OCI-LY3 (cell line): ENCODE measurements at regions not wholly inside any gene's neighbourhood (a gene's known extent, or its start where the extent isn't known, plus 50 kb on each side); places are given as distances from the start of the nearest gene placed in this dataset.

ENCODE experiments used
- H2AFZ ChIP-seq: fragments of 200-600, 300-600 bp; shearing (Covaris generic); 2 replicates; pipeline ENCODE4 v1.6.0; 2014; ENCODE audit warnings: antibody characterized with exemption, low read depth, low read length
- H3K27ac ChIP-seq: fragments of 200-600, 300-600 bp; sonication (generic); 2 replicates; pipeline ENCODE4 v1.5.1; 2014; ENCODE audit warnings: mild to moderate bottlenecking, low read length, moderate library complexity, mixed read lengths
- H3K27me3 ChIP-seq: fragments of 200-600, 300-600 bp; sonication (generic); 2 replicates; pipeline ENCODE4 v1.6.1; 2014; ENCODE audit warnings: low read depth, low read length, mixed read lengths
- H3K36me3 ChIP-seq: fragments of 200-600, 300-600 bp; sonication (generic); replicated peaks from 2 replicates; pipeline ENCODE3; 2014; ENCODE audit warnings: low read depth, low read length, mixed read lengths
- H3K4me1 ChIP-seq: fragments of 300-600, 200-600 bp; sonication (generic); 2 replicates; pipeline ENCODE4 v1.6.1; 2014; ENCODE audit warnings: low read length, mixed read lengths
- H3K4me2 ChIP-seq: fragments of 200-600, 300-600 bp; sonication (generic); 2 replicates; pipeline ENCODE4 v1.6.1; 2014; ENCODE audit warnings: low read length, mixed read lengths
- H3K4me3 ChIP-seq: fragments of 300-600, 200-600 bp; sonication (generic); 2 replicates; pipeline ENCODE4 v1.5.1; 2014; ENCODE audit warnings: antibody characterized with exemption, mild to moderate bottlenecking, low read length, moderate library complexity
- H3K79me2 ChIP-seq: fragments of 300-600, 200-600 bp; shearing (Covaris generic); 2 replicates; pipeline ENCODE4 v1.6.1; 2014; ENCODE audit warnings: mild to moderate bottlenecking, low read length, mixed read lengths
- H3K9ac ChIP-seq: fragments of 300-600, 200-600 bp; shearing (Covaris generic); 2 replicates; pipeline ENCODE4 v1.6.0; 2014; ENCODE audit warnings: mild to moderate bottlenecking, low read length, moderate library complexity
- H3K9me3 ChIP-seq: fragments of 200-600, 300-600 bp; shearing (Covaris generic); 2 replicates; pipeline ENCODE4 v1.6.1; 2014; ENCODE audit warnings: low read length, mixed read lengths; ENCODE audit not compliant: insufficient read depth
- H4K20me1 ChIP-seq: fragments of 200-600, 300-600 bp; sonication (generic); 2 replicates; pipeline ENCODE4 v1.6.1; 2016; ENCODE audit warnings: low read length, mixed read lengths; ENCODE audit not compliant: insufficient read depth
- EZH2phosphoT487 ChIP-seq: fragments of 200-600 bp; shearing (Covaris generic); IDR thresholded peaks from 2 replicates; pipeline ENCODE4 v1.6.1; 2018; ENCODE audit warnings: antibody characterized with exemption, mixed run types, low read depth
- TF ChIP-seq, protein P1 (sequence below): fragments of 200-600, 300-600 bp; sonication (generic); IDR thresholded peaks from 2 replicates; pipeline ENCODE4 v1.5.1; 2014; ENCODE audit warnings: antibody characterized with exemption, low read length, low read depth

DNA sequence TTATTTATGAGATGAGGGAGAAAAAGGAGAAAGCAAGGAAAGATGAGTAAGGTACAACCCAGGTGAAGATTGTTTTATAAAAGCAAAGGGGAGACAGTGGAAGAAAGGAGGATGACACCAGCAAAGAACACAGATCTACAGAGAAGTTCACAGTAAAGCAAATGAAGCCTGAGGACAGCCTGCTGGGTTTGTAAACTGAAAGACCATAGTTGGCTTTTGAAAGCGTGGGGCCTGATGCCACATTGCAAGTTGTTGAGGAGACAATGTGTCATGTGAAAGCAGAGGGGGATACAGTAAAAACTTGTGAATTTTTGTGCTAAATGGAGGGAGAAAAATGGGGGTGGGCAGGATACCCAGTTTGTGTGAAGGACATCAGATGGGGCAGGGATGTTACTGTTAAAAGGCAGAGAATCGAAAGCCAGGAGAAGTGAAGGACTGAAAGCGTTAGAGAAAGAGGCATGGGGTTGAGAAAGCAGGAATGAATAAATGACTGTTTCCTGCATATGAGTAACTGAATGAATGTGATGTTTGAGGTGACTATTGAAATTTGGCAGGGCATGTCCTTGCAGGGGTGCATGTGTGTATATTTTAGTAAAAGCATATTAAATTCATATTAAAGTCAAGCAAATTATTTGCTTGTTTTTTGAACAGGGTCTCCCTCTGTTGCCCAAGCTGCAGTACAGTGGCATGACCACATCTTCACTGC is 69.6 kb downstream of the SPRY1 start:
- TF ChIP-seq EZH2phosphoT487, result no peak
- TF ChIP-seq, protein P1, sequence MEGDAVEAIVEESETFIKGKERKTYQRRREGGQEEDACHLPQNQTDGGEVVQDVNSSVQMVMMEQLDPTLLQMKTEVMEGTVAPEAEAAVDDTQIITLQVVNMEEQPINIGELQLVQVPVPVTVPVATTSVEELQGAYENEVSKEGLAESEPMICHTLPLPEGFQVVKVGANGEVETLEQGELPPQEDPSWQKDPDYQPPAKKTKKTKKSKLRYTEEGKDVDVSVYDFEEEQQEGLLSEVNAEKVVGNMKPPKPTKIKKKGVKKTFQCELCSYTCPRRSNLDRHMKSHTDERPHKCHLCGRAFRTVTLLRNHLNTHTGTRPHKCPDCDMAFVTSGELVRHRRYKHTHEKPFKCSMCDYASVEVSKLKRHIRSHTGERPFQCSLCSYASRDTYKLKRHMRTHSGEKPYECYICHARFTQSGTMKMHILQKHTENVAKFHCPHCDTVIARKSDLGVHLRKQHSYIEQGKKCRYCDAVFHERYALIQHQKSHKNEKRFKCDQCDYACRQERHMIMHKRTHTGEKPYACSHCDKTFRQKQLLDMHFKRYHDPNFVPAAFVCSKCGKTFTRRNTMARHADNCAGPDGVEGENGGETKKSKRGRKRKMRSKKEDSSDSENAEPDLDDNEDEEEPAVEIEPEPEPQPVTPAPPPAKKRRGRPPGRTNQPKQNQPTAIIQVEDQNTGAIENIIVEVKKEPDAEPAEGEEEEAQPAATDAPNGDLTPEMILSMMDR, result no peak
- Histone ChIP-seq H3K27me3 (no peaks in the 10 kb centered on the region), H3K27ac (no peak overlapping the region), H3K9me3 (no peaks in the 10 kb centered on the region), H3K79me2 (no peaks in the 10 kb centered on the region), H3K36me3 (no peaks in the 10 kb centered on the region), H3K9ac (no peak overlapping the region), H3K4me2 (no peak overlapping the region), H2AFZ (no peak overlapping the region), H3K4me3 (no peak overlapping the region), H3K4me1 (no peaks in the 10 kb centered on the region), H4K20me1 (no peaks in the 10 kb centered on the region)

DNA sequence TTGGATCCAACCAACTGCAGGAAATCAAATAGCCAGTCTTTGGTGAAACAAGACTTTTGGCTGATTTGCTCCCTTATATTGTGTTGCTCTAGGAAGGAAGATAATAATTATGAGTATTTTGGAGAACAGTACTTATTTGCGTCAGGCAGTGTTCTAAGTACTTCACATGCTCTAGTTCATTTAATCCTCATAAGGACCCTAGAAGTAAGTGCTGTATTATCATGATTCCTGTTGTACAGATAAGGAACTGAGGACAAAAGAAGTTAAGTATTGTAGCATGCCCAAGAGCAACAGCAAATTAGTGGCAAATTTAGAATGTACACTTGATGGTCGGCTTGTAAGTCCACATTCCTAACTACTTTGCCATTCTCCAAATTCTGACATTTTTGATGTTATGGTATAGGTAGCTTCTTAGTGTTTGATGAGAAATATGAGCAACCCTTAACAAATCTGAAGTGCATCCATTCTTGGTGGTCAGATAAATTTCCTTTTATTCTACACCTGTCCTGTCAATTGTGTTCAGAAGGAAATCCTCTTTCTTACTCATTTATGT is 72.0 kb downstream of the SPRY1 start:
- H3K27me3 ChIP-seq, result no peaks in the 10 kb centered on the region
- no peaks in the 10 kb centered on the region for H3K79me2 ChIP-seq
- no peaks in the 10 kb centered on the region for H3K9me3 ChIP-seq
- H3K27ac ChIP-seq, result no peak overlapping the region
- no peak overlapping the region for H3K4me3 ChIP-seq
- no peak for TF ChIP-seq EZH2phosphoT487
- TF ChIP-seq, protein P1, result no peak
- no peaks in the 10 kb centered on the region for H3K4me1 ChIP-seq
- no peaks in the 10 kb centered on the region for H3K36me3 ChIP-seq
- H3K4me2 ChIP-seq, result no peak overlapping the region
- H3K9ac ChIP-seq, result no peak overlapping the region
- no peak overlapping the region for H2AFZ ChIP-seq
- H4K20me1 ChIP-seq, result no peaks in the 10 kb centered on the region

- H3K4me2 ChIP-seq, result no peak overlapping the region
- TF ChIP-seq, protein P1, result no peak
- TF ChIP-seq EZH2phosphoT487, result no peak
- H3K79me2 ChIP-seq, result no peaks in the 10 kb centered on the region
- no peaks in the 10 kb centered on the region for H4K20me1 ChIP-seq
- no peak overlapping the region for H3K27ac ChIP-seq
- H2AFZ ChIP-seq, result no peak overlapping the region
- no peaks in the 10 kb centered on the region for H3K4me1 ChIP-seq
- no peaks in the 10 kb centered on the region for H3K27me3 ChIP-seq
- no peak overlapping the region for H3K4me3 ChIP-seq
- H3K36me3 ChIP-seq, result no peaks in the 10 kb centered on the region
- no peaks in the 10 kb centered on the region for H3K9me3 ChIP-seq
- no peak overlapping the region for H3K9ac ChIP-seq
These were observed 72.7 kb downstream of the SPRY1 start for GRCh38 chr4:123469245-123469644.

GRCh38 chr4:123469696-123470095 is 73.1 kb downstream of the SPRY1 start:
- Histone ChIP-seq H2AFZ (no peak overlapping the region), H4K20me1 (no peaks in the 10 kb centered on the region), H3K9ac (no peak overlapping the region), H3K4me2 (no peak overlapping the region), H3K79me2 (no peaks in the 10 kb centered on the region), H3K27me3 (no peaks in the 10 kb centered on the region), H3K4me1 (no peaks in the 10 kb centered on the region), H3K36me3 (no peaks in the 10 kb centered on the region), H3K4me3 (no peak overlapping the region), H3K9me3 (no peaks in the 10 kb centered on the region), H3K27ac (no peak overlapping the region)
- TF ChIP-seq, protein P1, result no peak
- no peak for TF ChIP-seq EZH2phosphoT487
